ENCODE measurements at regions not wholly inside any gene's neighbourhood (a gene's known extent, or its start where the extent isn't known, plus 50 kb on each side); places are given as distances from the start of the nearest gene placed in this dataset.

GRCh38 chr16:85382717-85383118, 230.4 kb upstream of the GSE1 start:
- no peak overlapping the region for H3K27ac Mint-ChIP-seq
- ATAC-seq (no peak), DNase-seq (no peak)
- no peaks in the 10 kb centered on the region for H3K4me1 Mint-ChIP-seq (ENCODE audit: low read depth)
- POLR2A ChIA-PET = no interaction called here
- no peaks in the 10 kb centered on the region for H3K36me3 Mint-ChIP-seq (ENCODE audit: low read depth)
- CTCF ChIA-PET = no interaction called here
- peaks cover 9% of the 10 kb centered on the region for H3K27me3 Mint-ChIP-seq (ENCODE audit: low read depth)
- H3K9me3 Mint-ChIP-seq (ENCODE audit: insufficient read depth) = no peaks in the 10 kb centered on the region
- no peak overlapping the region for H3K4me3 Mint-ChIP-seq

- Mint-ChIP-seq H3K27me3 (ENCODE audit: low read depth) (peaks cover 7% of the 10 kb centered on the region), H3K9me3 (ENCODE audit: insufficient read depth) (no peaks in the 10 kb centered on the region), H3K4me1 (ENCODE audit: low read depth) (no peaks in the 10 kb centered on the region), H3K27ac (no peak overlapping the region), H3K4me3 (no peak overlapping the region), H3K36me3 (ENCODE audit: low read depth) (no peaks in the 10 kb centered on the region)
- no peak for DNase-seq
- no peak for ATAC-seq
- CTCF ChIA-PET = no interaction called here
- POLR2A ChIA-PET = interaction anchor here (0.6 kb wide), 1 partner anchor 76 kb away, joined by 3 read pairs; no protein-coding TSS in a partner anchor
Measured at GRCh38 chr16:85383836-85384832, 229.0 kb upstream of the GSE1 start.

GRCh38 chr16:85384833-85385462, 228.2 kb upstream of the GSE1 start:
- peaks cover 7% of the 10 kb centered on the region for H3K27me3 Mint-ChIP-seq (ENCODE audit: low read depth)
- no peaks in the 10 kb centered on the region for H3K4me1 Mint-ChIP-seq (ENCODE audit: low read depth)
- no peak for ATAC-seq
- H3K27ac Mint-ChIP-seq = no peak overlapping the region
- POLR2A ChIA-PET = interaction anchor here (0.6 kb wide), 1 partner anchor 77 kb away, joined by 3 read pairs; no protein-coding TSS in a partner anchor
- DNase-seq = no peak
- H3K9me3 Mint-ChIP-seq (ENCODE audit: insufficient read depth) = no peaks in the 10 kb centered on the region
- H3K36me3 Mint-ChIP-seq (ENCODE audit: low read depth) = no peaks in the 10 kb centered on the region
- CTCF ChIA-PET = no interaction called here
- no peak overlapping the region for H3K4me3 Mint-ChIP-seq

GRCh38 chr16:85385463-85386331, 227.4 kb upstream of the GSE1 start:
- peaks cover 7% of the 10 kb centered on the region for H3K27me3 Mint-ChIP-seq (ENCODE audit: low read depth)
- no peak overlapping the region for H3K4me3 Mint-ChIP-seq
- H3K4me1 Mint-ChIP-seq (ENCODE audit: low read depth) = no peaks in the 10 kb centered on the region
- CTCF ChIA-PET = no interaction called here
- H3K27ac Mint-ChIP-seq = no peak overlapping the region
- ATAC-seq (no peak), DNase-seq (no peak)
- no peaks in the 10 kb centered on the region for H3K36me3 Mint-ChIP-seq (ENCODE audit: low read depth)
- H3K9me3 Mint-ChIP-seq (ENCODE audit: insufficient read depth) = no peaks in the 10 kb centered on the region
- POLR2A ChIA-PET = no interaction called here

- ATAC-seq (no peak), DNase-seq (no peak)
- POLR2A ChIA-PET = no interaction called here
- CTCF ChIA-PET = no interaction called here
- H3K4me1 Mint-ChIP-seq (ENCODE audit: low read depth) = no peaks in the 10 kb centered on the region
- no peaks in the 10 kb centered on the region for H3K36me3 Mint-ChIP-seq (ENCODE audit: low read depth)
- no peak overlapping the region for H3K27ac Mint-ChIP-seq
- no peaks in the 10 kb centered on the region for H3K9me3 Mint-ChIP-seq (ENCODE audit: insufficient read depth)
- no peak overlapping the region for H3K4me3 Mint-ChIP-seq
- H3K27me3 Mint-ChIP-seq (ENCODE audit: low read depth) = peaks cover 4% of the 10 kb centered on the region
Measured at GRCh38 chr16:85386467-85387170, 226.5 kb upstream of the GSE1 start.

GRCh38 chr16:85387171-85387507, 226.0 kb upstream of the GSE1 start:
- DNase-seq = no peak

GRCh38 chr16:85387731-85388295, 225.3 kb upstream of the GSE1 start:
- no peak overlapping the region for H3K4me3 Mint-ChIP-seq
- H3K9me3 Mint-ChIP-seq (ENCODE audit: insufficient read depth) = no peaks in the 10 kb centered on the region
- H3K27ac Mint-ChIP-seq = no peak overlapping the region
- CTCF ChIA-PET = no interaction called here
- H3K36me3 Mint-ChIP-seq (ENCODE audit: low read depth) = no peaks in the 10 kb centered on the region
- POLR2A ChIA-PET = no interaction called here
- DNase-seq (no peak), ATAC-seq (no peak)
- H3K27me3 Mint-ChIP-seq (ENCODE audit: low read depth) = peaks cover 4% of the 10 kb centered on the region
- H3K4me1 Mint-ChIP-seq (ENCODE audit: low read depth) = no peaks in the 10 kb centered on the region

More at GRCh38 chr16:85387171-85387507, 226.0 kb upstream of the GSE1 start:
- Mint-ChIP-seq H3K4me3 (no peak overlapping the region), H3K27me3 (ENCODE audit: low read depth) (peaks cover 4% of the 10 kb centered on the region), H3K9me3 (ENCODE audit: insufficient read depth) (no peaks in the 10 kb centered on the region), H3K27ac (no peak overlapping the region), H3K4me1 (ENCODE audit: low read depth) (no peaks in the 10 kb centered on the region), H3K36me3 (ENCODE audit: low read depth) (no peaks in the 10 kb centered on the region)
- ChIA-PET CTCF (no interaction called here), POLR2A (no interaction called here)
- no peak for ATAC-seq

- DNase-seq = no peak
- H3K4me3 Mint-ChIP-seq = no peak overlapping the region
Measured at GRCh38 chr16:85389679-85390470, 223.2 kb upstream of the GSE1 start.

GRCh38 chr16:85390511-85391174, 222.5 kb upstream of the GSE1 start:
- POLR2A ChIA-PET = no interaction called here
- H3K27ac Mint-ChIP-seq = no peak overlapping the region
- H3K36me3 Mint-ChIP-seq (ENCODE audit: low read depth) = no peaks in the 10 kb centered on the region
- H3K27me3 Mint-ChIP-seq (ENCODE audit: low read depth) = no peaks in the 10 kb centered on the region
- H3K4me1 Mint-ChIP-seq (ENCODE audit: low read depth) = no peaks in the 10 kb centered on the region
- no peak overlapping the region for H3K4me3 Mint-ChIP-seq
- CTCF ChIA-PET = interaction anchor here (0.9 to 1.9 kb wide), 4 partner anchors 30 to 225 kb away, joined by 3 to 6 read pairs (median 4); no protein-coding TSS in a partner anchor
- DNase-seq (no peak), ATAC-seq (no peak)
- H3K9me3 Mint-ChIP-seq (ENCODE audit: insufficient read depth) = no peaks in the 10 kb centered on the region

More at GRCh38 chr16:85389679-85390470, 223.2 kb upstream of the GSE1 start:
- CTCF ChIA-PET = interaction anchor here (0.9 to 1.9 kb wide), 3 partner anchors 32 to 226 kb away, joined by 3 to 6 read pairs (median 3); no protein-coding TSS in a partner anchor
- POLR2A ChIA-PET = no interaction called here
- H3K4me1 Mint-ChIP-seq (ENCODE audit: low read depth) = no peaks in the 10 kb centered on the region
- no peak for ATAC-seq
- H3K9me3 Mint-ChIP-seq (ENCODE audit: insufficient read depth) = no peaks in the 10 kb centered on the region
- H3K36me3 Mint-ChIP-seq (ENCODE audit: low read depth) = no peaks in the 10 kb centered on the region
- no peak overlapping the region for H3K27ac Mint-ChIP-seq
- H3K27me3 Mint-ChIP-seq (ENCODE audit: low read depth) = no peaks in the 10 kb centered on the region

GRCh38 chr16:85391175-85391707, 221.9 kb upstream of the GSE1 start:
- CTCF ChIA-PET = interaction anchor here (1.0 to 1.9 kb wide), 4 partner anchors 29 to 225 kb away, joined by 3 to 6 read pairs (median 4); no protein-coding TSS in a partner anchor
- ATAC-seq (no peak), DNase-seq (no peak)
- Mint-ChIP-seq H3K9me3 (ENCODE audit: insufficient read depth) (no peaks in the 10 kb centered on the region), H3K27me3 (ENCODE audit: low read depth) (no peaks in the 10 kb centered on the region), H3K4me1 (ENCODE audit: low read depth) (no peaks in the 10 kb centered on the region), H3K36me3 (ENCODE audit: low read depth) (no peaks in the 10 kb centered on the region), H3K27ac (no peak overlapping the region), H3K4me3 (no peak overlapping the region)
- POLR2A ChIA-PET = no interaction called here
